Gastroesophageal sphincter (tissue), 4 donors: ENCODE measurements at regions not wholly inside any gene's neighbourhood (a gene's known extent, or its start where the extent isn't known, plus 50 kb on each side); places are given as distances from the start of the nearest gene placed in this dataset.
"Not testable (repeated sequence)": the region's sequence is repeated elsewhere in the genome, so short reads cannot be mapped to it uniquely, and the experiment has no call there.

Experiments
- ATAC-seq: fragments of 150-250 bp; one replicate; pipeline ENCODE4 v1.9.1; 2016; ENCODE audit warnings: mild to moderate bottlenecking, moderate library complexity
- H3K27ac ChIP-seq, 4 donors: fragments of 200-600 bp; sonication (generic) in 3 of 4; 1 replicate in 3 of 4; 2 replicates in 1 of 4; pipeline ENCODE4 v1.5.1; 2016 to 2019
- H3K27me3 ChIP-seq: fragments of 200-600 bp; sonication (generic); one replicate; pipeline ENCODE4 v1.5.1; 2019
- H3K36me3 ChIP-seq, 2 donors: fragments of 200-600 bp; sonication (generic); one replicate each; pipeline ENCODE4 v1.5.1; 2019; ENCODE audit warnings: control low read depth in 1 of 2
- H3K4me1 ChIP-seq, 3 donors: fragments of 200-600 bp; sonication (generic); 1 replicate in 2 of 3; 2 replicates in 1 of 3; pipeline ENCODE4 v1.5.1; 2016 to 2019; ENCODE audit warnings: control low read depth in 2 of 3
- H3K4me3 ChIP-seq, 2 donors: fragments of 200-600 bp; sonication (generic); one replicate each; pipeline ENCODE4 v1.5.1; 2019; ENCODE audit warnings: mild to moderate bottlenecking in 1 of 2, moderate library complexity in 1 of 2
- H3K9me3 ChIP-seq, 3 donors: fragments of 200-600 bp; sonication (generic); one replicate each; pipeline ENCODE4 v1.5.1; 2017 to 2019; ENCODE audit warnings: control low read depth in 2 of 3
- EP300 ChIP-seq: sonication (generic); formaldehyde crosslinking; IDR thresholded peaks from one replicate; pipeline ENCODE4 v1.6.1; 2017; ENCODE audit warnings: antibody characterized with exemption, mild to moderate bottlenecking
- POLR2A ChIP-seq, 2 donors: fragments of 450-650 bp; IDR thresholded peaks; one replicate each; pipeline ENCODE4 v1.6.1; 2017; ENCODE audit warnings: antibody characterized with exemption in 2 of 2, mild to moderate bottlenecking in 2 of 2, moderate library complexity in 1 of 2
- POLR2AphosphoS5 ChIP-seq: sonication (generic); formaldehyde crosslinking; IDR thresholded peaks from one replicate; pipeline ENCODE4 v1.6.1; 2017; ENCODE audit warnings: antibody characterized with exemption
- WGBS, 2 donors: methylation state at CpG; one replicate each; pipeline ENCODE4 v1.1.5; 2018; ENCODE audit warnings: low coverage in 1 of 2; 5-methylcytosine and 5-hydroxymethylcytosine counted together
- TF ChIP-seq, protein P1 (sequence below), 4 experiments: fragments of 200-600 bp in 2 of 4; fragments of 450-650 bp in 2 of 4; sonication (generic) in 1 of 4; IDR thresholded peaks; one replicate each; pipeline ENCODE4 v1.5.1; 2017 to 2019; ENCODE audit warnings: antibody characterized with exemption in 4 of 4, mild to moderate bottlenecking in 2 of 4, moderate library complexity in 2 of 4

DNA sequence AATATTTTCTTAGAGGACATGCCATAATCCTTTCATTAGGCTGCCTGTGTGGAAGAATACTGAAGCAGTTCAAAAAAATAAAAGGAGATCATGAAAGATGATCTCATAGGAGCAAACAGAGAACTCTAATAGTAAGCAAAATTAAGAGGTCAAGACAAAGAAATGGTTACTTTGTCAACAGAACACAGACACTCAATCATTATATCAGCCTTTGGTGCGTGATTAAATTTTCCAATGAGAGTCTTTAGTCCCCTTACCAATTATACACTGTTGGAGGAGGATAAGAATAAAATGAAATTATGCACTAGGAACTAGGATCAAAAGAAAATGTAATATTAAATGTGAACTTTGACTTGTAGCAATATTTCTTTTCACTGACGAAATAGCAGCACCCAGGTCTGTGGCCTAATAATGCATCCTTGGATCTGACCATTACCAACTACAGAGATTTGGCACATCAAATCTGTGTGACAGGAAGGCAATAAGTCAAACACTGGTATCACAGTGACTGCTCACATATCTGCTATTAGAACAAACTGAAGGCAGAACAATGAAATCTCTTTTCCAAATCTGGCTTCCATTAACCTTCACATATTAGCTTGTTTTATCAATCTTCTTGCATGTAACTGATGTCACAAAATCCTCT, 1812.9 kb downstream of the PLA2G4A start:
- Histone ChIP-seq H3K9me3 (no peaks in the 10 kb centered on the region), H3K27me3 (no peaks in the 10 kb centered on the region), H3K4me1 (no peaks in the 10 kb centered on the region), H3K4me3 (no peak overlapping the region), H3K27ac (no peak overlapping the region), H3K36me3 (no peaks in the 10 kb centered on the region)
- no peak for ATAC-seq
- 71 to 89% methylated on average over 2 of the region's 2 CpGs for WGBS, 2 donors
- TF ChIP-seq POLR2AphosphoS5 (no peak), EP300 (no peak)

DNA sequence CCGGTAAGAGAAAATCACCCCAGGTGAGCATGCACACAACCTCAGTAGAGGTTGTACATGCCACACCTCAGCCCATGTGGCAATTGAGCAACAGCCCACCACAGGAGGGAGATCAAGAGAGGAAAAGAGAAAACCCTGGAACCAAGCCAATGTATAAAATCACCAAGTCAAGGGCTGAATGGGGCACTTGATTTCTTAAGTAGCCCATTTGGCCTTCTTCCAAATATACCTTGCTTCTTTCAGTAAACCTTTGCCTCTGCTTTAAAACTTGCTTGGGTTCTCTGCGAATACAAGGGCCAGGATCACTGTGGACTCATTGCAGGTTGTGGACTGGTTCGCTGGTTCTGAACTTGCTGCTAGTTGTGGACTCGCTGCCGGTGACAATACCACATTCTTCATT, 1814.0 kb downstream of the PLA2G4A start:
- Histone ChIP-seq H3K4me1 (no peaks in the 10 kb centered on the region), H3K27me3 (no peaks in the 10 kb centered on the region), H3K4me3 (no peak overlapping the region), H3K9me3 (no peaks in the 10 kb centered on the region), H3K27ac (no peak overlapping the region), H3K36me3 (no peaks in the 10 kb centered on the region)
- TF ChIP-seq, protein P1, sequence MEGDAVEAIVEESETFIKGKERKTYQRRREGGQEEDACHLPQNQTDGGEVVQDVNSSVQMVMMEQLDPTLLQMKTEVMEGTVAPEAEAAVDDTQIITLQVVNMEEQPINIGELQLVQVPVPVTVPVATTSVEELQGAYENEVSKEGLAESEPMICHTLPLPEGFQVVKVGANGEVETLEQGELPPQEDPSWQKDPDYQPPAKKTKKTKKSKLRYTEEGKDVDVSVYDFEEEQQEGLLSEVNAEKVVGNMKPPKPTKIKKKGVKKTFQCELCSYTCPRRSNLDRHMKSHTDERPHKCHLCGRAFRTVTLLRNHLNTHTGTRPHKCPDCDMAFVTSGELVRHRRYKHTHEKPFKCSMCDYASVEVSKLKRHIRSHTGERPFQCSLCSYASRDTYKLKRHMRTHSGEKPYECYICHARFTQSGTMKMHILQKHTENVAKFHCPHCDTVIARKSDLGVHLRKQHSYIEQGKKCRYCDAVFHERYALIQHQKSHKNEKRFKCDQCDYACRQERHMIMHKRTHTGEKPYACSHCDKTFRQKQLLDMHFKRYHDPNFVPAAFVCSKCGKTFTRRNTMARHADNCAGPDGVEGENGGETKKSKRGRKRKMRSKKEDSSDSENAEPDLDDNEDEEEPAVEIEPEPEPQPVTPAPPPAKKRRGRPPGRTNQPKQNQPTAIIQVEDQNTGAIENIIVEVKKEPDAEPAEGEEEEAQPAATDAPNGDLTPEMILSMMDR (IDR thresholded peaks at IDR 0.05), result no peak
- TF ChIP-seq POLR2A (IDR thresholded peaks at IDR 0.05) (no peak), POLR2AphosphoS5 (no peak), EP300 (no peak)
- 85 to 90% methylated on average over 5 of the region's 5 CpGs for WGBS, 2 donors
- no peak for ATAC-seq

DNA sequence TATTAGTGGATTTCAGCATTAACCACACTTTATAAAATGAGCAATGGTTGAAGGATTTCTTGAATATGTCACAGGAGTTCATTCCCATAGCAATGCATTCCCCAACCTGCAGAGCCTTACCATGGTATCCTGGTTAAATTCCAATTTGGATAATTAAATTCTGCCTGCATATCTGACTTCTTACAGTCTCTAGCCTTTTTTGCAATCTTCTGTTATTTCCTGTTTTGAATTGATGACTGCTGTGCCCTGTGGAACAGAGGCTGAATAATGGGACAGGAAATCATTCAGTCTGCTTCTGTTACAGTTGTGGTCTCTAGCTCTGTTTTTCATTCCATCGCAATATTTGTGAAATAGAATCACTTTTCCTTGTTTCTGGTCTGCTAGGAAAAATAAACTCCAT, 1823.9 kb downstream of the PLA2G4A start:
- Histone ChIP-seq H3K4me1 (no peaks in the 10 kb centered on the region), H3K27me3 (no peaks in the 10 kb centered on the region), H3K4me3 (no peak overlapping the region), H3K27ac (no peak overlapping the region), H3K36me3 (no peaks in the 10 kb centered on the region), H3K9me3 (no peaks in the 10 kb centered on the region)
- WGBS, 2 donors, result 56 to 85% methylated on average over 1 of the region's 1 CpG
- ATAC-seq, result no peak
- TF ChIP-seq EP300, result no peak
- no peak for TF ChIP-seq POLR2AphosphoS5
- no peak for TF ChIP-seq POLR2A (IDR thresholded peaks at IDR 0.05)
- TF ChIP-seq, protein P1 (IDR thresholded peaks at IDR 0.05), result no peak

DNA sequence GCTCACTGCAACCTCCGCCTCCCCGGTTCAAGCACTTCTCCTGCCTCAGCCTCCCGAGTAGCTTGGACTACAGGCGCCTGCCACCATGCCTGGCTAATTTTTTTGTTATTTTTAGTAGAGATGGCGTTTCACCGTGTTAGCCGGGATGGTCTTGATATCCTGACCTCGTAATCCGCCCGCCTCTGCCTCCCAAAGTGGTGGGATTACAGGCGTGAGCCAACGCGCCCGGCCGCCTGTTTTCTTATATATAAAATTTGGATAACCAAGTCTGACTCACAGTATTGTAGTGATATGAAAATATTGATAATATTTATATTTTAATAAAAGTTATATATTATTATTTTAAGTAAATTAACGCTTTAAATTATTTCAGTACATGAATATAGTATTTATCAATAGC, 1821.7 kb downstream of the BRINP3 start:
- H3K36me3 ChIP-seq, H3K4me1 ChIP-seq, H3K9me3 ChIP-seq, H3K27me3 ChIP-seq, ATAC-seq, H3K4me3 ChIP-seq, H3K27ac ChIP-seq: not testable (repeated sequence)
- WGBS, 2 donors, result 95% methylated on average over 12 to 14 of the region's 16 CpGs

DNA sequence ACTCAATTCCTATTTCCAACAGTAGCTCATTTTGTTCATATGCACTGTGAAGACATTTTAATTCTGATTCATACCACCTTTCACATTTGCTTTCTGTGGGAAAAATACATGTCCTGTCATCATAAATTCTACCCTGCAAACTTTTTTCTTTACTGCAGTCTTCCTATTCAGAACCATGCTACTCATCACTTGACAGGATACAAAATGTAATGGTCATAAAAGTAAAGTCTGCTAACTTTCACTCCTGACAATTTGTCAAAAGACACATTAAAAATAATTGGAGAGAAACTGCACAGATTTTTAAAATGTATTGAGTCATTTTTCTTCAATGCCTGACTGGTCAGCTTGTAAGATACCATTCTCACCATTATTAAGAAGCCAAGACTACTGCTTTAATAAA, 1817.1 kb downstream of the BRINP3 start:
- Histone ChIP-seq H3K27me3 (no peaks in the 10 kb centered on the region), H3K4me3 (no peak overlapping the region), H3K27ac (no peak overlapping the region), H3K9me3 (no peaks in the 10 kb centered on the region), H3K36me3 (no peaks in the 10 kb centered on the region), H3K4me1 (no peaks in the 10 kb centered on the region)
- no peak for ATAC-seq
- TF ChIP-seq, protein P1 (IDR thresholded peaks at IDR 0.05), result no peak
- no peak for TF ChIP-seq POLR2AphosphoS5
- no peak for TF ChIP-seq EP300
- TF ChIP-seq POLR2A (IDR thresholded peaks at IDR 0.05), result no peak

DNA sequence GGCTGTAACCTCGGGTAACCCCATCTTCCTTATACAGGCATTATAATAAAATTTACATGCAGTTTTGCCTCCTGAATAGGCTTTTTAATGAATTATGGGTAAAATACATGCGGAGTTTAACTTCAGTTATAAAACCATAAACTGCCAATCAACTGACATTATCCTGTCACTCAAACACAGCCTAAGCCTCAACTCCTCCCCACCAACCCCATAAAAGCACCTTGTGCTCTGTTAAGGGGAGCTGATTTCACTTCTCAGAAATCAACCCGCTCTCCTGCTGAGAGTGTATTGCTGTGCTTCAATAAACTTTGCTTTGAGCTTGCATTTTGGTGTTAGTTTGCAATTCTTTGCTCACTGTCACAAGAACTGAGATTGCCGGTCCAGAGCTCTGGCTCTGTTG, 1812.2 kb downstream of the BRINP3 start:
- WGBS, 2 donors, result 77% methylated on average over 2 to 4 of the region's 4 CpGs
- Histone ChIP-seq H3K27me3 (no peaks in the 10 kb centered on the region), H3K9me3 (no peaks in the 10 kb centered on the region), H3K4me3 (no peak overlapping the region), H3K36me3 (no peaks in the 10 kb centered on the region), H3K4me1 (no peaks in the 10 kb centered on the region), H3K27ac (no peak overlapping the region)
- no peak for ATAC-seq
- TF ChIP-seq POLR2AphosphoS5 (no peak), EP300 (no peak), POLR2A (IDR thresholded peaks at IDR 0.05) (no peak)
- TF ChIP-seq, protein P1 (IDR thresholded peaks at IDR 0.05), result no peak
